Astrocyte (in vitro differentiated cells and primary cell): ENCODE measurements at regions not wholly inside any gene's neighbourhood (a gene's known extent, or its start where the extent isn't known, plus 50 kb on each side); places are given as distances from the start of the nearest gene placed in this dataset.

Experiments
- CTCF ChIP-seq: IDR thresholded peaks from 2 replicates; pipeline ENCODE4 v1.5.1; 2011; ENCODE audit warnings: low read depth, mild to moderate bottlenecking, inconsistent platforms, low read length, moderate library complexity; ENCODE audit not compliant: insufficient read depth
- EZH2 ChIP-seq: IDR thresholded peaks from 2 replicates; pipeline ENCODE4 v1.6.1; 2012; ENCODE audit warnings: mild to moderate bottlenecking, low read length, inconsistent platforms; ENCODE audit not compliant: insufficient read depth

- TF ChIP-seq EZH2 (no peak), CTCF (no peak)
Observed at GRCh38 chr9:115972362-115972761, 181.2 kb upstream of the PAPPA start.
